ENCODE measurements at regions not wholly inside any gene's neighbourhood (a gene's known extent, or its start where the extent isn't known, plus 50 kb on each side); places are given as distances from the start of the nearest gene placed in this dataset.

- TF ChIP-seq POLR2A (IDR thresholded peaks at IDR 0.05; ENCODE audit: borderline replicate concordance, extremely low read depth, insufficient read depth, insufficient read length) (no peak), ZFX (IDR thresholded peaks at IDR 0.05) (no peak), CEBPB (IDR thresholded peaks at IDR 0.05; ENCODE audit: low read depth) (no peak), SRF (IDR thresholded peaks at IDR 0.05; ENCODE audit: low read depth) (no peak), JUND (IDR thresholded peaks at IDR 0.05) (no peak), REST (IDR thresholded peaks at IDR 0.05; ENCODE audit: low read depth) (no peak), RAD21 (IDR thresholded peaks at IDR 0.05; ENCODE audit: low read depth) (no peak), EZH2 (IDR thresholded peaks at IDR 0.05) (no peak), POLR2AphosphoS5 (IDR thresholded peaks at IDR 0.05; ENCODE audit: low read depth, low read length) (no peak), SIN3A (IDR thresholded peaks at IDR 0.05; ENCODE audit: low read depth) (no peak)
- TF ChIP-seq, protein P1, sequence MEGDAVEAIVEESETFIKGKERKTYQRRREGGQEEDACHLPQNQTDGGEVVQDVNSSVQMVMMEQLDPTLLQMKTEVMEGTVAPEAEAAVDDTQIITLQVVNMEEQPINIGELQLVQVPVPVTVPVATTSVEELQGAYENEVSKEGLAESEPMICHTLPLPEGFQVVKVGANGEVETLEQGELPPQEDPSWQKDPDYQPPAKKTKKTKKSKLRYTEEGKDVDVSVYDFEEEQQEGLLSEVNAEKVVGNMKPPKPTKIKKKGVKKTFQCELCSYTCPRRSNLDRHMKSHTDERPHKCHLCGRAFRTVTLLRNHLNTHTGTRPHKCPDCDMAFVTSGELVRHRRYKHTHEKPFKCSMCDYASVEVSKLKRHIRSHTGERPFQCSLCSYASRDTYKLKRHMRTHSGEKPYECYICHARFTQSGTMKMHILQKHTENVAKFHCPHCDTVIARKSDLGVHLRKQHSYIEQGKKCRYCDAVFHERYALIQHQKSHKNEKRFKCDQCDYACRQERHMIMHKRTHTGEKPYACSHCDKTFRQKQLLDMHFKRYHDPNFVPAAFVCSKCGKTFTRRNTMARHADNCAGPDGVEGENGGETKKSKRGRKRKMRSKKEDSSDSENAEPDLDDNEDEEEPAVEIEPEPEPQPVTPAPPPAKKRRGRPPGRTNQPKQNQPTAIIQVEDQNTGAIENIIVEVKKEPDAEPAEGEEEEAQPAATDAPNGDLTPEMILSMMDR (IDR thresholded peaks at IDR 0.05 in 2 of 3, conservative IDR thresholded peaks at IDR 0.05 in 1 of 3; ENCODE audit: borderline replicate concordance in 1 of 3, insufficient read depth in 1 of 3, low read depth in 2 of 3, low read length in 2 of 3) = no peak
Observed at GRCh38 chr3:194081826-194082225, 54.1 kb upstream of the HES1 start.
